ENCODE measurements at regions not wholly inside any gene's neighbourhood (a gene's known extent, or its start where the extent isn't known, plus 50 kb on each side); places are given as distances from the start of the nearest gene placed in this dataset.

- TF ChIP-seq CTCF (IDR thresholded peaks at IDR 0.05) = no peak
- TF ChIP-seq EZH2 (IDR thresholded peaks at IDR 0.05; ENCODE audit: borderline replicate concordance, insufficient read depth, low read depth, low read length, poor library complexity, severe bottlenecking) = no peak
Measured at GRCh38 chr7:50220273-50220672, 84.2 kb upstream of the IKZF1 start.

All from B cell (primary cell).